NCI-H1694 (cell line): ENCODE measurements at regions not wholly inside any gene's neighbourhood (a gene's known extent, or its start where the extent isn't known, plus 50 kb on each side); places are given as distances from the start of the nearest gene placed in this dataset.
"Not testable (repeated sequence)": the region's sequence is repeated elsewhere in the genome, so short reads cannot be mapped to it uniquely, and the experiment has no call there.

Source experiments
- DNase-seq: peaks from one replicate; lab custom pipeline; 2025; lab: John Stamatoyannopoulos, UW

- not testable (repeated sequence) for DNase-seq
Measured at GRCh38 chr17:45586651-45586934, 96.1 kb upstream of the PLEKHM1 start.

GRCh38 chr17:45592433-45592923 is 102.0 kb upstream of the PLEKHM1 start:
- DNase-seq: not testable (repeated sequence)

- DNase-seq: not testable (repeated sequence)
Measured at GRCh38 chr17:45596347-45596746, 105.8 kb upstream of the PLEKHM1 start.

GRCh38 chr17:45600052-45601012 is 109.8 kb upstream of the PLEKHM1 start:
- not testable (repeated sequence) for DNase-seq

GRCh38 chr17:45601013-45601412 is 110.5 kb upstream of the PLEKHM1 start:
- not testable (repeated sequence) for DNase-seq

- DNase-seq: not testable (repeated sequence)
Measured at GRCh38 chr17:45601605-45602539, 111.4 kb upstream of the PLEKHM1 start.

GRCh38 chr17:45605751-45606150 is 115.2 kb upstream of the PLEKHM1 start:
- not testable (repeated sequence) for DNase-seq

- not testable (repeated sequence) for DNase-seq
Measured at GRCh38 chr17:45619984-45620405, 129.5 kb upstream of the PLEKHM1 start.

GRCh38 chr17:45620468-45620867 is 129.9 kb upstream of the PLEKHM1 start:
- not testable (repeated sequence) for DNase-seq

GRCh38 chr17:45621087-45621486 is 130.6 kb upstream of the PLEKHM1 start:
- not testable (repeated sequence) for DNase-seq

GRCh38 chr17:45622295-45622694 is 131.8 kb upstream of the PLEKHM1 start:
- not testable (repeated sequence) for DNase-seq

- no peak for DNase-seq
Measured at GRCh38 chr17:45628019-45628418, 137.5 kb upstream of the PLEKHM1 start.

- DNase-seq: no peak
Measured at GRCh38 chr17:45631941-45632340, 141.4 kb upstream of the PLEKHM1 start.

- DNase-seq: no peak
Measured at GRCh38 chr17:45639297-45639849, 144.7 kb upstream of the CRHR1 start.

GRCh38 chr17:45640141-45640850 is 143.8 kb upstream of the CRHR1 start:
- no peak for DNase-seq

- DNase-seq: no peak
Measured at GRCh38 chr17:45641541-45641940, 142.6 kb upstream of the CRHR1 start.

- DNase-seq: no peak
Measured at GRCh38 chr17:45643591-45643990, 140.5 kb upstream of the CRHR1 start.

- not testable (repeated sequence) for DNase-seq
Measured at GRCh38 chr17:45644637-45645036, 139.5 kb upstream of the CRHR1 start.

GRCh38 chr17:45645330-45645729 is 138.8 kb upstream of the CRHR1 start:
- no peak for DNase-seq

GRCh38 chr17:45646288-45646988 is 137.7 kb upstream of the CRHR1 start:
- DNase-seq: no peak

GRCh38 chr17:45648642-45649041 is 135.5 kb upstream of the CRHR1 start:
- DNase-seq: no peak
